K562 (cell line): ENCODE measurements at regions not wholly inside any gene's neighbourhood (a gene's known extent, or its start where the extent isn't known, plus 50 kb on each side); places are given as distances from the start of the nearest gene placed in this dataset.

Experiments
- ATAC-seq: fragments of 200-7000 bp; cut with Tn5 transposase; 3 replicates; pipeline ENCODE4 v1.9.1; 2020; ENCODE audit warnings: moderate library complexity
- BruUV-seq: library from RNA; stranded (reverse); fragments of 400-500 nt; replicated peaks from 2 replicates; lab custom pipeline; 2021; lab: Mats Ljungman, UMichigan
- CTCF ChIA-PET: fragments of 300-600 bp; formaldehyde crosslinking; extraction: SDS; loops from one replicate; lab custom pipeline; 2021; ENCODE audit warnings: low intra/inter-chr PET ratio; lab: Yijun Ruan, JAX
- POLR2A ChIA-PET: fragments of 300-600, 350-650 bp; sonication (Branson Sonifier 250); formaldehyde crosslinking; extraction: SDS; loops from one replicate; lab custom pipeline; 2021; ENCODE audit warnings: antibody characterized with exemption, inconsistent platforms; lab: Yijun Ruan, JAX
- DNase-seq, 4 experiments: peaks; one replicate each; pipeline versions ENCODE4 v3.0.0 to v3.0.0-alpha.2; 2011 to 2018; ENCODE audit warnings: low spot score in 3 of 4, mixed read lengths in 3 of 4; ENCODE audit errors: extremely low read depth in 1 of 4
- FAIRE-seq: peaks from 2 replicates; lab custom pipeline; 2011; peaks lifted over from hg19 to GRCh38; lab: Jason Lieb, UNC
- H2AFZ ChIP-seq: 2 replicates; pipeline ENCODE4 v1.6.0; 2011; ENCODE audit warnings: low read depth, low read length, control low read depth, inconsistent platforms
- H3K27ac ChIP-seq: fragments of 200-600 bp; 3 replicates; pipeline ENCODE4 v1.8.0; 2011; ENCODE audit warnings: low read depth, mild to moderate bottlenecking, control low read depth, inconsistent platforms, low read length, moderate library complexity, mixed read lengths; ENCODE audit errors: extremely low read depth
- H3K27me3 ChIP-seq, 2 experiments: fragments of 300-600 bp in 1 of 2; 2 replicates in 1 of 2; 3 replicates in 1 of 2; pipeline versions ENCODE4 v1.6.0 to v1.8.0; 2011; ENCODE audit warnings: inconsistent platforms in 2 of 2, low read length in 2 of 2, mild to moderate bottlenecking in 1 of 2, mixed read lengths in 1 of 2, moderate library complexity in 1 of 2; ENCODE audit not compliant: control insufficient read depth in 2 of 2, insufficient read depth in 2 of 2
- H3K36me3 ChIP-seq: fragments of 300-600 bp; 3 replicates; pipeline ENCODE4 v1.8.0; 2011; ENCODE audit warnings: mild to moderate bottlenecking, low read length, inconsistent platforms; ENCODE audit not compliant: control insufficient read depth, insufficient read depth
- H3K4me1 ChIP-seq, 2 experiments: fragments of 200-600 bp in 1 of 2; replicated peaks in 1 of 2; 2 replicates in 1 of 2; 3 replicates in 1 of 2; pipeline versions ENCODE4 v1.5.1 to v1.8.0; 2011; ENCODE audit warnings: inconsistent platforms in 2 of 2, low read length in 2 of 2, mild to moderate bottlenecking in 1 of 2, mixed read lengths in 1 of 2, moderate library complexity in 1 of 2; ENCODE audit not compliant: control insufficient read depth in 2 of 2, insufficient read depth in 2 of 2
- H3K4me2 ChIP-seq: 2 replicates; pipeline ENCODE4 v1.6.1; 2011; ENCODE audit warnings: low read length, control low read depth, inconsistent platforms, mixed read lengths; ENCODE audit not compliant: insufficient read depth
- H3K4me3 ChIP-seq: fragments of 200-600 bp; sonication (generic), shearing (Covaris generic); 2 replicates; pipeline ENCODE4 v1.5.1; 2016; ENCODE audit warnings: control low read depth, inconsistent platforms
- H3K79me2 ChIP-seq: fragments of 200-600 bp; 3 replicates; pipeline ENCODE4 v1.8.0; 2011; ENCODE audit warnings: low read length, inconsistent platforms; ENCODE audit not compliant: control insufficient read depth, insufficient read depth
- H3K9ac ChIP-seq, 2 experiments: 2 replicates each; pipeline versions ENCODE4 v1.6.0 to v1.6.1; 2011; ENCODE audit warnings: low read depth in 2 of 2, low read length in 2 of 2, control low read depth in 1 of 2, inconsistent platforms in 1 of 2, mild to moderate bottlenecking in 1 of 2, mixed read lengths in 1 of 2; ENCODE audit not compliant: insufficient read depth in 1 of 2
- H3K9me1 ChIP-seq: one replicate; pipeline ENCODE4 v1.6.0; 2011; ENCODE audit warnings: inconsistent platforms, mild to moderate bottlenecking, low read length, moderate library complexity; ENCODE audit not compliant: control insufficient read depth, insufficient read depth
- H3K9me3 ChIP-seq: replicated peaks from 2 replicates; pipeline ENCODE4 v1.5.1; 2011; ENCODE audit warnings: low read depth, low read length, inconsistent platforms; ENCODE audit not compliant: control insufficient read depth, insufficient read depth
- H4K20me1 ChIP-seq: replicated peaks from 2 replicates; pipeline ENCODE4 v1.6.1; 2011; ENCODE audit warnings: low read length, inconsistent platforms, mixed read lengths; ENCODE audit not compliant: control insufficient read depth, insufficient read depth
- CBFA2T3 ChIP-seq: fragments of 450-650 bp; IDR thresholded peaks from 2 replicates; pipeline ENCODE4 v1.6.1; 2017
- NFE2L1 ChIP-seq: fragments of 450-650 bp; IDR thresholded peaks from 2 replicates; pipeline ENCODE4 v1.6.1; 2016; ENCODE audit warnings: missing genetic modification characterization, low read depth, mild to moderate bottlenecking, missing compliant biosample characterization, moderate library complexity, borderline replicate concordance
- POLR3A ChIP-seq: IDR thresholded peaks from 2 replicates; pipeline ENCODE4 v1.6.1; 2011; ENCODE audit warnings: borderline replicate concordance, mild to moderate bottlenecking, moderate library complexity; ENCODE audit not compliant: insufficient read length, insufficient read depth; ENCODE audit errors: extremely low read depth
- SMARCE1 ChIP-seq: fragments of 450-650 bp; IDR thresholded peaks from 2 replicates; pipeline ENCODE4 v1.7.1; 2016; ENCODE audit warnings: mild to moderate bottlenecking
- STAT5A ChIP-seq: IDR thresholded peaks from 2 replicates; pipeline ENCODE4 v1.6.1; 2012; ENCODE audit warnings: low read length, inconsistent platforms, borderline replicate concordance
- TCF7 ChIP-seq: sonication (generic); IDR thresholded peaks from 2 replicates; pipeline ENCODE4 v1.6.1; 2016; ENCODE audit warnings: antibody characterized with exemption, borderline replicate concordance
- ZBTB7A ChIP-seq: IDR thresholded peaks from 2 replicates; pipeline ENCODE4 v1.6.1; 2011; ENCODE audit warnings: low read depth, mild to moderate bottlenecking, low read length, moderate library complexity, borderline replicate concordance; ENCODE audit not compliant: control insufficient read depth
- ZNF224 ChIP-seq: sonication (generic); formaldehyde crosslinking; IDR thresholded peaks from 2 replicates; pipeline ENCODE4 v1.8.0; 2022; ENCODE audit warnings: mild to moderate bottlenecking, missing genetic modification reagents
- ZNF589 ChIP-seq: fragments of 200-800 bp; sonication (Bioruptor generic); IDR thresholded peaks from 2 replicates; pipeline ENCODE4 v1.6.1; 2016; ENCODE audit warnings: low read depth, missing genetic modification characterization, missing compliant biosample characterization
- WGBS: fragments of 100-300 bp; shearing (Covaris generic); methylation state at CpG from one replicate; pipeline ENCODE4 v1.1.6; 2016; ENCODE audit warnings: low coverage, mixed read lengths; ENCODE audit not compliant: insufficient coverage; ENCODE audit errors: missing lambda C conversion rate; 5-methylcytosine and 5-hydroxymethylcytosine counted together
- in situ Hi-C: fragments of 300-500 bp; cut with MboI; formaldehyde crosslinking; loops from 4 replicates; pipeline ENCODE4 v1.15.0; 2018; ENCODE audit warnings: inconsistent platforms, mixed read lengths
- intact Hi-C: fragments of 100-400 bp; cut with micrococcal nuclease; formaldehyde crosslinking; loops from 2 replicates; pipeline ENCODE4 v1.14.2; 2022
- TF ChIP-seq, protein P1 (sequence below), 2 experiments: IDR thresholded peaks; 2 replicates each; pipeline ENCODE4 v1.6.1; 2012; ENCODE audit warnings: improper control_type of control experiment in 2 of 2, low read depth in 2 of 2, low read length in 2 of 2, borderline replicate concordance in 1 of 2

DNA sequence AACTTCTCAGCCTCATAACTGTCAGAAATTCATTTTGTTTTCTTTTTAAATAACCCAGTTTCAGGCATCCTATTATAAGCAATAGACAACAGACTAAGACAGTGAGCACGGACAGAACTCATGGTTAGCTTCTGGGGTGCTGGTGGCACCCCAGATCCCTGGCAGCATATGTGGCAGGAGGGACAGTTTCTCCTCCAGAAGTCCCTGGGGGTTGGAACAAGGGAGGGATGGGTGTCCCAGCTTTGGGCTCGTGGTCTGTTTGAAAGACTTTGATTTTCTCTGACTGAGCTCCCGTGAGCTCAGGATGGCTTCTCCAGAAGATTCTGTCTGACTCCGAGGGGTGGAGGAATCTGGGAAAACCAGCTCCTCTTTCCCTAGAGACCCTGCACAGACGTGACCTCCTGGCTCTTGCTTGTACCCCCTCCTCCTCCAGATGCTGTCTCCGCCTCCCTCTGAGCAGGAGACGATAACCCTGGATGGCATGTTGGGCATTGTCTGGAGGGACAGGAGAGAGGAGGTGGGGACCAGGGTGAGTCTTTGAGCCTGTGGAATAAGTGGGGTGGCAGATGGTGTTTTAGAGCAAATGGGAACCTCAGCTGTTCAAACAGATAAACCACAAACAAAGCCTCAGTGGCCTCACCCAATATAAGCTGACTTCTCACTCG lies 421.1 kb downstream of the GLRX3 start:
- no peak for ATAC-seq
- ChIA-PET CTCF (no interaction called here), POLR2A (interaction anchor here (0.5 kb wide), 1 partner anchor 630 kb away, joined by 3 read pairs; no protein-coding TSS in a partner anchor)
- H3K9me1 ChIP-seq: no peaks in the 10 kb centered on the region
- BruUV-seq: no TSS peak
- intact Hi-C loops: no loop called here
- no peak for FAIRE-seq
- H3K9me3 ChIP-seq: no peaks in the 10 kb centered on the region
- WGBS: 0% methylated on average over 6 of the region's 8 CpGs
- no peaks in the 10 kb centered on the region for H3K4me1 ChIP-seq
- H2AFZ ChIP-seq: no peak overlapping the region
- in situ Hi-C loops: no loop called here
- H3K4me3 ChIP-seq: no peak overlapping the region
- no peak overlapping the region for H3K9ac ChIP-seq
- no peaks in the 10 kb centered on the region for H4K20me1 ChIP-seq
- TF ChIP-seq ZNF224 (CRISPR knock-in tag) (no peak), ZBTB7A (no peak), SMARCE1 (no peak), TCF7 (no peak)
- no peaks in the 10 kb centered on the region; a peak in 1 of 5 replicates for H3K27me3 ChIP-seq
- no peak overlapping the region for H3K27ac ChIP-seq
- no peak for DNase-seq
- H3K79me2 ChIP-seq: no peaks in the 10 kb centered on the region
- H3K4me2 ChIP-seq: no peak overlapping the region
- H3K36me3 ChIP-seq: no peaks in the 10 kb centered on the region

DNA sequence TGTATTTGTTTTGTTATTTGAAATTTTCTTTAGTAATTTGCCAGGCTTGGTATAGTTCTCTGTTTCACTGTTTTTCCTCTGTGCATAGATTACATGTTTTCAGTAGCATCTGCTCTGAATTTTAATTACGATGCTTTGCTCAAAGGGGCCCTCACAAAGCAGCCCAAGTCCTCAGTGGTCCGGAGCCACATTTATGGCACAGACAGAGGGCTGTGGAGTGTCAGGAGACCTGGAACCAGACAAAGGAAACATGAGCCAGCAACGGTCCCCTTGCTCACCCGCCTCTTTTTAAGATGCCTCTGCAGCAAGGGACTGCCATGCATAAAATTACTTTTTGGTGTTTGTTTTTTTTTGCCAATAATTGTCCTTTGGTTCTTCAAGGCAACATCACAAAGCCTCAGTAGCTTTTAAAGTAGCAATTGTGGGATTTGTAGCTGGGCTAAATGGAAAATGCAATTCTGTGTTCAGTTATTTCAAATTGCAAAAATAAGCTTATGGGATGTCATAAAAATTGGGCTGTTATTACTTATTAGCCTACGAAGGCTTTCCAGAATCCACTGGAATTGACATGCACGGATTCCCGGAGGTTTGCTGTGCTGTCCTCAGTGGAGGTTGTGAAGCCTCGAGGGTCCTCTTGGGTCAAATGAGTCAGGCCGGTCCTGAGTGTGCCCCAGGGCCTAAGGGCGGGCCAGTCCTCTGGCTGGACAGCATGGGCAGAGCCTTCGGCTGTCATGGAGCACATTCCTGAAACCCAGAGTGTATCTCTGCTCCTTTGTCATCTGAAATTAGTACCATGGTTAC lies 422.8 kb downstream of the GLRX3 start:
- WGBS: 0% methylated on average over 8 of the region's 11 CpGs
- no peaks in the 10 kb centered on the region for H3K4me1 ChIP-seq
- intact Hi-C loops: no loop called here
- no peaks in the 10 kb centered on the region for H3K9me3 ChIP-seq
- POLR2A ChIA-PET: no interaction called here
- no peaks in the 10 kb centered on the region; a peak in 1 of 5 replicates for H3K27me3 ChIP-seq
- H2AFZ ChIP-seq: no peak overlapping the region
- ATAC-seq (no peak), FAIRE-seq (no peak), DNase-seq (no peak)
- H3K9me1 ChIP-seq: no peaks in the 10 kb centered on the region
- no peaks in the 10 kb centered on the region for H4K20me1 ChIP-seq
- no peak overlapping the region for H3K4me2 ChIP-seq
- CTCF ChIA-PET: no interaction called here
- no peak overlapping the region for H3K4me3 ChIP-seq
- in situ Hi-C loops: no loop called here
- H3K27ac ChIP-seq: no peak overlapping the region
- H3K36me3 ChIP-seq: no peaks in the 10 kb centered on the region
- H3K79me2 ChIP-seq: no peaks in the 10 kb centered on the region
- H3K9ac ChIP-seq: no peak overlapping the region
- BruUV-seq: no TSS peak
- TF ChIP-seq, protein P1, sequence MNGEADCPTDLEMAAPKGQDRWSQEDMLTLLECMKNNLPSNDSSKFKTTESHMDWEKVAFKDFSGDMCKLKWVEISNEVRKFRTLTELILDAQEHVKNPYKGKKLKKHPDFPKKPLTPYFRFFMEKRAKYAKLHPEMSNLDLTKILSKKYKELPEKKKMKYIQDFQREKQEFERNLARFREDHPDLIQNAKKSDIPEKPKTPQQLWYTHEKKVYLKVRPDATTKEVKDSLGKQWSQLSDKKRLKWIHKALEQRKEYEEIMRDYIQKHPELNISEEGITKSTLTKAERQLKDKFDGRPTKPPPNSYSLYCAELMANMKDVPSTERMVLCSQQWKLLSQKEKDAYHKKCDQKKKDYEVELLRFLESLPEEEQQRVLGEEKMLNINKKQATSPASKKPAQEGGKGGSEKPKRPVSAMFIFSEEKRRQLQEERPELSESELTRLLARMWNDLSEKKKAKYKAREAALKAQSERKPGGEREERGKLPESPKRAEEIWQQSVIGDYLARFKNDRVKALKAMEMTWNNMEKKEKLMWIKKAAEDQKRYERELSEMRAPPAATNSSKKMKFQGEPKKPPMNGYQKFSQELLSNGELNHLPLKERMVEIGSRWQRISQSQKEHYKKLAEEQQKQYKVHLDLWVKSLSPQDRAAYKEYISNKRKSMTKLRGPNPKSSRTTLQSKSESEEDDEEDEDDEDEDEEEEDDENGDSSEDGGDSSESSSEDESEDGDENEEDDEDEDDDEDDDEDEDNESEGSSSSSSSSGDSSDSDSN (IDR thresholded peaks at IDR 0.05; ENCODE audit: borderline replicate concordance in 1 of 2, low read depth in 2 of 2, low read length in 2 of 2): no peak
- TF ChIP-seq CBFA2T3 (no peak), NFE2L1 (tag) (no peak), POLR3A (no peak), STAT5A (no peak), ZNF589 (CRISPR knock-in tag) (no peak)
